ENCODE measurements at regions not wholly inside any gene's neighbourhood (a gene's known extent, or its start where the extent isn't known, plus 50 kb on each side); places are given as distances from the start of the nearest gene placed in this dataset.
"Not testable (repeated sequence)": the region's sequence is repeated elsewhere in the genome, so short reads cannot be mapped to it uniquely, and the experiment has no call there.

DNA sequence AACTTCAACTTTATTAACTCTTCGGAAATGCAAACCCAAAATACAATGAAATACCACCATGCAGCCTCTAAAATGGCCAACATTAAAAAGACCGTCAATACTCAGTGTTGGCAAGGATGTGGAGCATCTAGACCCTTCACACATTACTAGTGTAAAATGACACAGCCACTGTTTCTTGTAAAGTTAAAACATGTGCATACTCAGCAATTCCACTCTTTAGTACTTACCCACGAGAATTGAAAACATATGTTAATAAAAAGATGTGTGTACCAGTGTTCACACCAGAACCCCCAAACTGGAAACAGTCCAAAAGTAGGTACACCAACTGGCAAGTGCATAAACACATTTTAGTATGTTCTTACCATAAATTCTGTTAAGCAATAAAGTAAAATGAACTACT is 294.7 kb downstream of the PLK2 start:
- no peaks in the 10 kb centered on the region for H3K9me3 Mint-ChIP-seq
- Histone ChIP-seq H3K9ac (ENCODE audit: extremely low read depth, low read length, poor library complexity, severe bottlenecking) (no peak overlapping the region), H3K4me3 (ENCODE audit: low read length) (no peak overlapping the region), H3K9me3 (ENCODE audit: control insufficient read depth, low read length) (no peaks in the 10 kb centered on the region), H3K4me1 (ENCODE audit: control insufficient read depth, insufficient read depth, low read length) (no peaks in the 10 kb centered on the region), H3K27ac (ENCODE audit: low read depth, low read length) (no peak overlapping the region), H3K36me3 (ENCODE audit: control insufficient read depth, insufficient read depth, low read length) (no peaks in the 10 kb centered on the region), H3K27me3 (ENCODE audit: control insufficient read depth, insufficient read depth, low read length, poor library complexity, severe bottlenecking) (no peaks in the 10 kb centered on the region)
- H3K4me3 Mint-ChIP-seq = no peak overlapping the region
- 91 to 92% methylated on average over 2 to 3 of the region's 3 CpGs for whole genome bisulfite sequencing, 2 experiments (ENCODE audit: insufficient coverage in 1 of 2, insufficient read length in 1 of 2)
- no peak for DNase-seq
- no peaks in the 10 kb centered on the region for H3K36me3 Mint-ChIP-seq (ENCODE audit: low read depth)
- H3K4me1 Mint-ChIP-seq = no peaks in the 10 kb centered on the region
- no peak for TF ChIP-seq CTCF (conservative IDR thresholded peaks at IDR 0.05)
- no peak overlapping the region for H3K27ac Mint-ChIP-seq
- no peaks in the 10 kb centered on the region for H3K27me3 Mint-ChIP-seq (ENCODE audit: insufficient read depth)

DNA sequence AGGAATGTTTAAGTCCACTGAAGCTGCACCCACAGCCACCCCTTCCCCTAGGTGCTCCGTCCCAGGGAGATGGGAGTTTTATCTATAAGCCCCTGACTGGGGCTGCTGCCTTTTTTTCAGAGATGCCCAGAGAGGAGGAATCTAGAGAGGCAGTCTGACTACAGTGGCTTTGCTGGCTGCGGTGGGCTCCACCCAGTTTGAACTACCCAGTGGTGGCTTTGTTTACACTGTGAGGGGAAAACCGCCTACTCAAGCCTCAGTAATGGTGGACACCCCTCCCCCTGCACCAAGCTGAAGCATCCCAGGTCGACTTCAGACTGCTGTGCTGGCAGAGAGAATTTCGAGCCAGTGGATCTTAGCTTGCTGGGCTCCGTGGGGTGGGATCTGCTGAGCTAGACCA is 298.0 kb downstream of the PLK2 start:
- H3K27me3 Mint-ChIP-seq (ENCODE audit: insufficient read depth); H3K4me3 Mint-ChIP-seq; DNase-seq; H3K9ac ChIP-seq (ENCODE audit: extremely low read depth, low read length, poor library complexity, severe bottlenecking); H3K4me1 ChIP-seq (ENCODE audit: control insufficient read depth, insufficient read depth, low read length); H3K27me3 ChIP-seq (ENCODE audit: control insufficient read depth, insufficient read depth, low read length, poor library complexity, severe bottlenecking); H3K27ac ChIP-seq (ENCODE audit: low read depth, low read length); H3K36me3 ChIP-seq (ENCODE audit: control insufficient read depth, insufficient read depth, low read length); H3K9me3 Mint-ChIP-seq; H3K4me3 ChIP-seq (ENCODE audit: low read length); H3K9me3 ChIP-seq (ENCODE audit: control insufficient read depth, low read length); H3K36me3 Mint-ChIP-seq (ENCODE audit: low read depth); H3K4me1 Mint-ChIP-seq; H3K27ac Mint-ChIP-seq: not testable (repeated sequence)
- WGBS, 2 experiments (ENCODE audit: insufficient coverage in 1 of 2, insufficient read length in 1 of 2) = 85 to 86% methylated on average over 4 to 6 of the region's 6 CpGs

GRCh38 chr5:58156973-58157701 is 302.7 kb downstream of the PLK2 start:
- Mint-ChIP-seq H3K4me3 (no peak overlapping the region), H3K9me3 (no peaks in the 10 kb centered on the region), H3K27me3 (ENCODE audit: insufficient read depth) (no peaks in the 10 kb centered on the region), H3K36me3 (ENCODE audit: low read depth) (peaks cover 2% of the 10 kb centered on the region), H3K4me1 (peaks cover 10% of the 10 kb centered on the region), H3K27ac (no peak overlapping the region)
- no peak for TF ChIP-seq CTCF (conservative IDR thresholded peaks at IDR 0.05)
- Histone ChIP-seq H3K27ac (ENCODE audit: low read depth, low read length) (peak overlapping the region; percentile 60), H3K27me3 (ENCODE audit: control insufficient read depth, insufficient read depth, low read length, poor library complexity, severe bottlenecking) (no peaks in the 10 kb centered on the region), H3K36me3 (ENCODE audit: control insufficient read depth, insufficient read depth, low read length) (no peaks in the 10 kb centered on the region), H3K9ac (ENCODE audit: extremely low read depth, low read length, poor library complexity, severe bottlenecking) (no peak overlapping the region), H3K9me3 (ENCODE audit: control insufficient read depth, low read length) (no peaks in the 10 kb centered on the region), H3K4me1 (ENCODE audit: control insufficient read depth, insufficient read depth, low read length) (peaks cover 5% of the 10 kb centered on the region), H3K4me3 (ENCODE audit: low read length) (no peak overlapping the region)
- no peak for DNase-seq
- 91 to 97% methylated on average over 5 to 8 of the region's 8 CpGs for WGBS, 2 experiments (ENCODE audit: insufficient coverage in 1 of 2, insufficient read length in 1 of 2)

GRCh38 chr5:58156361-58156760 is 303.5 kb downstream of the PLK2 start:
- no peaks in the 10 kb centered on the region for H3K36me3 ChIP-seq (ENCODE audit: control insufficient read depth, insufficient read depth, low read length)
- H3K27me3 Mint-ChIP-seq (ENCODE audit: insufficient read depth) = no peaks in the 10 kb centered on the region
- peaks cover 5% of the 10 kb centered on the region for H3K4me1 ChIP-seq (ENCODE audit: control insufficient read depth, insufficient read depth, low read length)
- 91% methylated on average over 2 to 6 of the region's 6 CpGs for WGBS, 2 experiments (ENCODE audit: insufficient coverage in 1 of 2, insufficient read length in 1 of 2)
- H3K27me3 ChIP-seq (ENCODE audit: control insufficient read depth, insufficient read depth, low read length, poor library complexity, severe bottlenecking) = no peaks in the 10 kb centered on the region
- DNase-seq = no peak
- H3K27ac ChIP-seq (ENCODE audit: low read depth, low read length) = peak overlapping the region; percentile 70
- H3K9me3 Mint-ChIP-seq = no peaks in the 10 kb centered on the region
- H3K36me3 Mint-ChIP-seq (ENCODE audit: low read depth) = peaks cover 2% of the 10 kb centered on the region
- no peak for TF ChIP-seq CTCF (conservative IDR thresholded peaks at IDR 0.05)
- H3K9ac ChIP-seq (ENCODE audit: extremely low read depth, low read length, poor library complexity, severe bottlenecking) = no peak overlapping the region
- no peak overlapping the region for H3K4me3 Mint-ChIP-seq
- no peak overlapping the region for H3K4me3 ChIP-seq (ENCODE audit: low read length)
- peaks cover 10% of the 10 kb centered on the region for H3K4me1 Mint-ChIP-seq
- no peak overlapping the region for H3K27ac Mint-ChIP-seq
- H3K9me3 ChIP-seq (ENCODE audit: control insufficient read depth, low read length) = no peaks in the 10 kb centered on the region

Measured in endodermal cell (in vitro differentiated cells).